ENCODE measurements at regions not wholly inside any gene's neighbourhood (a gene's known extent, or its start where the extent isn't known, plus 50 kb on each side); places are given as distances from the start of the nearest gene placed in this dataset.

DNA sequence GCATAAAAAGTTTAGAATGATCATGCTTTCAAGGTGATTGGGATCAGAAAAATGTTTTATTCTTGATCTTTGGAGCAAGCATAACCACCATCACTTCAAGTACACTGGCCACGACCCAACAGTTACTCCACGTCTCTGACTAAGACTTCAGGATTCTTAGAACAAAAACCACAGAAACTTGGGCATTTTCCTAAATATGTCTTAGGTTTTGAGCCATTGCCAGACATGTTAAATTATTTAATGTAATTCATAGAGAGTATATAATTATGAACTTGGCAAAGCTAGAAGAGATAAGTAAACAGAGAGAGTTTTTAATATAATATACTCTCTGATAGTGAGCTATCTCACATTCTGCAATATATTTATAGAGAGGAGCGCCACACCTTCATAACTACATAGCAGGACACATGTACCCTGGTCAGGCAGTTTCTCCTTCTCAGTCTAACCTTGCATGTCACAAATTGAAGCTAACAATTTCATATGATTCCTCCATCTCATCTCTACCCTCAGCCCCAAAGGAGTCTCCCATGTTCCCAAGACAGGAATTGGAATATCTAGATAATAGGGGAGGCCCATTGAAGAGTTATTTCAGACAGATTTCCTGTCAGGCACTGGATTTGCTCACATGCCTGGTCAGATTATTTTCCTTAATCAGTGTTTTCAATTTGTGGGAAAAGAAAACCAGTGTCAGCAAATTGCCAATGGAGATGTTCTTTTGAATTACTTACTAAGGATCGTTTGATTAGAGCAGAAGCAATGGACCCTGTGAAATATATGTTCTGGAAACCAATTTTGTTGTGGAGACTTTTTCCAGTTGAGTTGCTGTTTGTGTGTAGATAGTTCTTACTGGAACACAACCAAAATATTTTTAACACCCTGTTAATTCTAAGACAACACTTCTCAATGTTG, 61.7 kb upstream of the GUCY1A1 start:
- no peaks in the 10 kb centered on the region for H4K20me1 ChIP-seq
- H3K4me2 ChIP-seq = no peak overlapping the region
- H3K27me3 ChIP-seq = no peaks in the 10 kb centered on the region
- no peak for TF ChIP-seq Cebpa-rat (IDR thresholded peaks at IDR 0.05)
- H3K9me3 ChIP-seq = no peaks in the 10 kb centered on the region
- no peak overlapping the region for H3K9ac ChIP-seq
- no peak overlapping the region for H3K27ac ChIP-seq
- no peaks in the 10 kb centered on the region for H3K36me3 ChIP-seq
- H3K4me1 ChIP-seq = peaks cover 15% of the 10 kb centered on the region
- no peak overlapping the region for H3K4me3 ChIP-seq

DNA sequence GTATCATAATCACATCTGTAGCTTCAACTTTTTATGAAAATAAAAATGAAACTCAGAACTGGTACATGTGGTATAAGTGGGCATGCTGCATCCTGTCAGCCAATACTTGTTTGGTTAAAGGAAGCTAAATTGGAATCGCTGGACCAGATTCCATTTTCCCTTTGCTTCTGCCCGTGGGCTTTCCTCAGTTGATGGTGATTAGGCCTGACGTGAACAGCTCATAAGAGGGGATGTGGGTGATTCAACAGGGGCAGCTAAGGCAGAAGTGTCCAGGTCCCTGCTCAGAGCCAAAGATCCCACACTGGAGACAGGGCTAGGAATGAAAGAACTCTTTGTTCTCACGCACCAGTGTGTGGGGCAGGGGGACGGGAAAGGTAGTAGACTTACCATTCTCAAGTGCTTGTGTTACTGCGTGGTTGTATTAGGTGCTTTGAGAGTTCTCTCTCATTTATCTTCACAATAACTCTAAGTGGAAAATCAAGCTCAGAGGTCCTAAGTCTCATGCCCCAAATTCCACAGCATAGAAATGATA, 63.2 kb upstream of the GUCY1A1 start:
- Histone ChIP-seq H3K4me3 (no peak overlapping the region), H3K36me3 (no peaks in the 10 kb centered on the region), H3K27me3 (no peaks in the 10 kb centered on the region), H3K9ac (no peak overlapping the region), H4K20me1 (no peaks in the 10 kb centered on the region), H3K27ac (no peak overlapping the region), H3K4me1 (peaks cover 5% of the 10 kb centered on the region), H3K9me3 (no peaks in the 10 kb centered on the region), H3K4me2 (no peak overlapping the region)
- TF ChIP-seq Cebpa-rat (IDR thresholded peaks at IDR 0.05) = no peak

DNA sequence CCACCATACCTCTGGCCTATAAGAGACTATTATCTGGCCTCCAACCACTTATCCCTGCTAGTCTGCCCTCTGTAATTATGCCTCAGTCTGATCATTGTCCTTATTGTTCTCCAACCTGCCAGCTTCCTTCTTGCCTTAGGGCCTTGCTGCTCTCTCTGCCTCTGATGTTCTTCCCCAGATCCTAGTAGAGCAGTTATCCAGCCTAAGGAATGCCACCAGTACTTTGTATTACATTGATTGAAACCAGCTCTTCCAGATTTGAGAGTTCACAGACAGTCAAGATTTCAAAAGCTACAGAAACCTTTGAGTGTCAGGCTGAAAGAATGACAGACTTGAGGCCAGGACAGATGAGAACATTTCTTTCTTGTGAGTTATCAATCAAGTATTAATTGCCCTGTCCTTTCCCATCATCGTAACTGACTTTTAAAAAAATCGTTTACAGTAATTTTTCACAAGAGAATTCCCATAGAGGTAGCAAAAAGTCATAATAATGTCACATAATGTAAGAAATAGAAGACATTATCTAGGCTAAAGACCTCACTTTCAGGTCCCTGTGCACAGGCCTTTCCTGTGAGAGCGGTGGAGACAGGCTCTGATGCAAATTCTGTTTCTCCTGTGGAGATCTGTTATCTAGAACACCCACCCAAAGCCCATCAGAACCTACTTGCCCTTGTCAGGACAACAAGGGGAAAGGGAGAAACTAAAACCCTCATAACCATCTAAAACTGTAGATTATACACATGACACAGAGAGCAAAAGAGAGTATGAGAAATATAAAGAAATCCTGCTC, 64.1 kb upstream of the GUCY1A1 start:
- H3K4me2 ChIP-seq = no peak overlapping the region
- no peaks in the 10 kb centered on the region for H3K4me1 ChIP-seq
- H3K9ac ChIP-seq = no peak overlapping the region
- no peaks in the 10 kb centered on the region for H3K27me3 ChIP-seq
- no peak overlapping the region for H3K27ac ChIP-seq
- no peak for TF ChIP-seq Cebpa-rat (IDR thresholded peaks at IDR 0.05)
- no peaks in the 10 kb centered on the region for H3K9me3 ChIP-seq
- H3K4me3 ChIP-seq = no peak overlapping the region
- no peaks in the 10 kb centered on the region for H3K36me3 ChIP-seq
- H4K20me1 ChIP-seq = no peaks in the 10 kb centered on the region

- no peak overlapping the region for H3K9ac ChIP-seq
- H3K27ac ChIP-seq = no peak overlapping the region
- H3K4me3 ChIP-seq = no peak overlapping the region
- no peaks in the 10 kb centered on the region for H4K20me1 ChIP-seq
- H3K36me3 ChIP-seq = no peaks in the 10 kb centered on the region
- no peak for TF ChIP-seq Cebpa-rat (IDR thresholded peaks at IDR 0.05)
- no peaks in the 10 kb centered on the region for H3K4me1 ChIP-seq
- no peaks in the 10 kb centered on the region for H3K9me3 ChIP-seq
- no peak overlapping the region for H3K4me2 ChIP-seq
- no peaks in the 10 kb centered on the region for H3K27me3 ChIP-seq
Measured at GRCh38 chr4:155600244-155600643, 66.4 kb upstream of the GUCY1A1 start.

DNA sequence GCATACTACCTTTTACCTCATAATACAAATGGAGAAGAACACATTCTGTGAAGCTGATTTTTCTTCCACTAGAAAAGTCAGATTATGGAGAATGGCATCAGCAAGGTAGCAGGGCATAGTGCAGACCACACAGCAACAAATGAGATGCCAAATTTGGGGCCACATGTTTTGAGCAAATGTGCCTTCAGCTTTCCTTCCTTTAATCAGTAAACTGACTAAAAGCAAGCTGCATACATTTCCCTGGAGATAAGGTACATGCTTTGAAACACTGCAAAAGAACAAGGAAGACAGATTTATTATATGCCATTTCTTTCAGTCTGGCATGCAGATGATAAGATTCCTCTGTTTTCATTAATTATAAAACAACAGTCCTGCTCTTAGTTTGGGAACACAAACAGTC, 67.1 kb upstream of the GUCY1A1 start:
- no peak overlapping the region for H3K4me2 ChIP-seq
- H3K27ac ChIP-seq = no peak overlapping the region
- no peak overlapping the region for H3K9ac ChIP-seq
- H4K20me1 ChIP-seq = no peaks in the 10 kb centered on the region
- H3K36me3 ChIP-seq = no peaks in the 10 kb centered on the region
- TF ChIP-seq Cebpa-rat (IDR thresholded peaks at IDR 0.05) = no peak
- no peaks in the 10 kb centered on the region for H3K4me1 ChIP-seq
- H3K27me3 ChIP-seq = no peaks in the 10 kb centered on the region
- no peak overlapping the region for H3K4me3 ChIP-seq
- H3K9me3 ChIP-seq = no peaks in the 10 kb centered on the region

DNA sequence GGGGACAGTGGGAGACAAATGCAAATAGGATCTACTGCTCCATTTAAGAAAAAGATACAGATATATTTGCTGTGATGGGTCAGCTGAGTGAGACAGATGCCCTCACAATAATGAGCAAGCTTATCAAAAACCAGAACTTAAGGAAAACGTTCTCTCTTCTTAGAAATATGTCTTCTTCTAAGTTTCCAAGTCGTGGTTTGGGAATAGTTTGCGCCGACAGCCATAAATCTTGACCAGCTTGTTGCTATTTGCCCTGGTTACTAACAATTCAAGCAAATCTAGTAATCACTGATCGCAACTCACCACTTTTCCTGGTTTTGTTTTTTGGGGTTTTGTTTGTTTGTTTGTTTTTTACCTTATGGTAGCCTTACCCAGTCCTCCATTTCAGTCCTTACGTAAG, 67.6 kb upstream of the GUCY1A1 start:
- H3K4me3 ChIP-seq = no peak overlapping the region
- TF ChIP-seq Cebpa-rat (IDR thresholded peaks at IDR 0.05) = no peak
- no peaks in the 10 kb centered on the region for H3K36me3 ChIP-seq
- no peaks in the 10 kb centered on the region for H3K27me3 ChIP-seq
- H3K4me2 ChIP-seq = no peak overlapping the region
- H3K9ac ChIP-seq = no peak overlapping the region
- H3K27ac ChIP-seq = no peak overlapping the region
- H3K4me1 ChIP-seq = no peaks in the 10 kb centered on the region
- H4K20me1 ChIP-seq = no peaks in the 10 kb centered on the region
- no peaks in the 10 kb centered on the region for H3K9me3 ChIP-seq

- H3K9me3 ChIP-seq = no peaks in the 10 kb centered on the region
- no peak overlapping the region for H3K27ac ChIP-seq
- no peak overlapping the region for H3K9ac ChIP-seq
- H4K20me1 ChIP-seq = no peaks in the 10 kb centered on the region
- H3K36me3 ChIP-seq = no peaks in the 10 kb centered on the region
- peaks cover 6% of the 10 kb centered on the region for H3K4me1 ChIP-seq
- H3K4me3 ChIP-seq = no peak overlapping the region
- H3K27me3 ChIP-seq = no peaks in the 10 kb centered on the region
- no peak for TF ChIP-seq Cebpa-rat (IDR thresholded peaks at IDR 0.05)
- no peak overlapping the region for H3K4me2 ChIP-seq
Measured at GRCh38 chr4:155597933-155598451, 68.7 kb upstream of the GUCY1A1 start.

DNA sequence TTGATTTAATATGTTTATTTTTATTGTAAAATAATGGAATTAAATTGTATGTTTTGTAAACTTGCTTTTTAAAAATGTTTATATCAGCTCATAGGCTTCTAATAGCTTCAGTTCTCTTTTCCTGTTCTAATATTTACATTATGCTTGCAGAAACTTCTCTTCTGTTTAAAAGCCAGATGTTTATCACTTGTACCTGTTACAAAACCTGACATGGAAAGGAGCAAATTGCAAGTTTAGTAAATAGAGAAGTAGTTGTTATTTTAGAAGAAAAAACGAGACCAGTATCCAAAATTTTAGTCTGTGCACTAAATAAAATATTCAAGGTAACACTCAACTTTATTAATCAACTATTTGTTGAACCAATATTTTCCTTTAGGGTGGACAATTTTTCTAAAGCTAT, 69.4 kb upstream of the GUCY1A1 start:
- H3K9ac ChIP-seq = no peak overlapping the region

DNA sequence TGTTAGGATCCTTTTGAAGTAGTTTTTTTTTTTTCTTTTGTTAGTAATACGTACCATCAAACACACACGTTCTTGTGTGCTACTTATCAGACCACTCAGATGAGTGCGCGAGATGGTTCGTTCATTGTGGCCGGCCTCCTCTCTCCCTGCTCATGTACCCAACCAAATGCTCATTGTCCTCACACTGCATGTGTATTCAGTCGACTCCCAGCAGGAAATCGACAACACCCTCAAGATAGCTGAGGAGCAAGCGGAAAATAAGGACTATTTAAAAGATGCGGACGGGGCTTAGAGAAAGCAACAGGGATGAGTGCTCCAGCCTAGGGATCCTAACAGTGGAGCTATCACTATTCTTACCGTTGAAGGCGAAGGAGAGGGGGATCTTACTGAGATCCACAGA, 72.9 kb upstream of the GUCY1A1 start:
- H3K27me3 ChIP-seq = no peaks in the 10 kb centered on the region
- no peaks in the 10 kb centered on the region for H4K20me1 ChIP-seq
- no peaks in the 10 kb centered on the region for H3K36me3 ChIP-seq
- peaks cover 21% of the 10 kb centered on the region for H3K4me1 ChIP-seq
- H3K9me3 ChIP-seq = no peaks in the 10 kb centered on the region; the same call in 1 of the 2 replicates
- no peak overlapping the region for H3K4me3 ChIP-seq
- H3K9ac ChIP-seq = no peak overlapping the region
- H3K27ac ChIP-seq = no peak overlapping the region
- TF ChIP-seq Cebpa-rat (IDR thresholded peaks at IDR 0.05) = no peak
- no peak overlapping the region for H3K4me2 ChIP-seq

More for the DNA sequence above, 69.4 kb upstream of the GUCY1A1 start:
- Histone ChIP-seq H3K4me1 (peaks cover 13% of the 10 kb centered on the region), H3K27ac (no peak overlapping the region), H3K9me3 (no peaks in the 10 kb centered on the region), H3K36me3 (no peaks in the 10 kb centered on the region), H3K4me2 (no peak overlapping the region), H3K27me3 (no peaks in the 10 kb centered on the region), H3K4me3 (no peak overlapping the region), H4K20me1 (no peaks in the 10 kb centered on the region)
- TF ChIP-seq Cebpa-rat (IDR thresholded peaks at IDR 0.05) = no peak

- Histone ChIP-seq H3K27me3 (no peaks in the 10 kb centered on the region), H3K9ac (no peak overlapping the region), H4K20me1 (no peaks in the 10 kb centered on the region), H3K4me1 (peaks cover 30% of the 10 kb centered on the region), H3K27ac (no peak overlapping the region; the same call in 1 of the 2 replicates), H3K4me2 (peak overlapping the region; percentile 57), H3K4me3 (no peak overlapping the region), H3K9me3 (peaks cover 2% of the 10 kb centered on the region), H3K36me3 (no peaks in the 10 kb centered on the region)
- no peak for TF ChIP-seq Cebpa-rat (IDR thresholded peaks at IDR 0.05)
Measured at GRCh38 chr4:155592938-155593297, 73.7 kb upstream of the GUCY1A1 start.

Data from BLaER1 (cell line).